ENCODE measurements at regions not wholly inside any gene's neighbourhood (a gene's known extent, or its start where the extent isn't known, plus 50 kb on each side); places are given as distances from the start of the nearest gene placed in this dataset.

DNA sequence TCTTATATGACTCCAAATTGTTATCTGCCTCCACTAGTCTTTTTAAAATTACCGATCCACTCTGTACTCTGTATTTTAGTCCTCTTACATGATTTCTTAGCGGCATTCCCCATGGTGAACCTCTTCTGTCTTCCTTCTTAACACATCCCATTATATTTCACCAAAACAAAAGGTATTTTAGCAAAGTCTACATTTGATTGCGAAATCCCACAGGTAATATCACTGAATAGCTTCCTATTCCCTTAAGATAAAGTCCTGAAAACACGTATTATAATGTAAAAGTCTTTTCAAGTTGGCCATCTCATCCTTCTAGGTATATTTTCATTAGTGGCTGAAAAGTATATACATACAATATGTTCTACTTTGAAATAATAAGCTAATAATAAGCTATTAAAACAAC, 2016.0 kb upstream of the IGFBP7 start:
- no peak overlapping the region for H3K56ac ChIP-seq (ENCODE audit: insufficient read length, low read depth, low read length)
- H3K4ac ChIP-seq (ENCODE audit: low read depth, low read length): no peak overlapping the region
- H3K4me1 ChIP-seq (ENCODE audit: insufficient read depth, low read length): no peaks in the 10 kb centered on the region; the same call in 1 of the 2 replicates
- TF ChIP-seq, protein P1, sequence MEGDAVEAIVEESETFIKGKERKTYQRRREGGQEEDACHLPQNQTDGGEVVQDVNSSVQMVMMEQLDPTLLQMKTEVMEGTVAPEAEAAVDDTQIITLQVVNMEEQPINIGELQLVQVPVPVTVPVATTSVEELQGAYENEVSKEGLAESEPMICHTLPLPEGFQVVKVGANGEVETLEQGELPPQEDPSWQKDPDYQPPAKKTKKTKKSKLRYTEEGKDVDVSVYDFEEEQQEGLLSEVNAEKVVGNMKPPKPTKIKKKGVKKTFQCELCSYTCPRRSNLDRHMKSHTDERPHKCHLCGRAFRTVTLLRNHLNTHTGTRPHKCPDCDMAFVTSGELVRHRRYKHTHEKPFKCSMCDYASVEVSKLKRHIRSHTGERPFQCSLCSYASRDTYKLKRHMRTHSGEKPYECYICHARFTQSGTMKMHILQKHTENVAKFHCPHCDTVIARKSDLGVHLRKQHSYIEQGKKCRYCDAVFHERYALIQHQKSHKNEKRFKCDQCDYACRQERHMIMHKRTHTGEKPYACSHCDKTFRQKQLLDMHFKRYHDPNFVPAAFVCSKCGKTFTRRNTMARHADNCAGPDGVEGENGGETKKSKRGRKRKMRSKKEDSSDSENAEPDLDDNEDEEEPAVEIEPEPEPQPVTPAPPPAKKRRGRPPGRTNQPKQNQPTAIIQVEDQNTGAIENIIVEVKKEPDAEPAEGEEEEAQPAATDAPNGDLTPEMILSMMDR (conservative IDR thresholded peaks at IDR 0.05): no peak
- H3K79me1 ChIP-seq (ENCODE audit: insufficient read depth, low read depth, low read length, poor library complexity, severe bottlenecking): no peaks in the 10 kb centered on the region
- H4K8ac ChIP-seq (replicated peaks; ENCODE audit: insufficient read length, low read depth, low read length): no peak overlapping the region
- no peak overlapping the region for H2AK5ac ChIP-seq (ENCODE audit: insufficient read length, low read length)
- H3K23me2 ChIP-seq (ENCODE audit: insufficient read length, low read depth, low read length, poor library complexity, severe bottlenecking): no peaks in the 10 kb centered on the region
- no peaks in the 10 kb centered on the region for H3K36me3 Mint-ChIP-seq (ENCODE audit: insufficient read depth in 1 of 3, low read depth in 3 of 3)
- no peak overlapping the region for H3K9ac ChIP-seq (ENCODE audit: extremely low read depth, insufficient read length, low read length)
- no peak overlapping the region for H3T11ph ChIP-seq (ENCODE audit: low read length)
- no peak for DNase-seq
- H3K9me3 ChIP-seq (ENCODE audit: control insufficient read depth, low read depth, low read length): no peaks in the 10 kb centered on the region
- no peak overlapping the region for H3K23ac ChIP-seq (ENCODE audit: insufficient read length, low read depth, low read length)
- H4K5ac ChIP-seq (ENCODE audit: insufficient read length, low read depth, low read length): no peak overlapping the region
- no peak overlapping the region for H3K4me2 ChIP-seq (ENCODE audit: insufficient read depth, insufficient read length, low read length)
- no peak overlapping the region for H2BK120ac ChIP-seq (ENCODE audit: low read depth, low read length, poor library complexity, severe bottlenecking)
- no peak overlapping the region for H3K4me3 Mint-ChIP-seq
- H3K27me3 ChIP-seq (ENCODE audit: insufficient read depth, low read length): no peaks in the 10 kb centered on the region
- no peaks in the 10 kb centered on the region for H3K79me2 ChIP-seq (ENCODE audit: insufficient read depth, low read length)
- no peak overlapping the region; a peak in 1 of 7 replicates for H3K27ac Mint-ChIP-seq
- H3K4me1 Mint-ChIP-seq: peaks cover 7 to 9% of the 10 kb centered on the region in 2 experiments
- no CpG with 5 or more reads among the region's 4 CpGs for WGBS (ENCODE audit: extremely low coverage, insufficient read length, low lambda C conversion rate)
- H3K18ac ChIP-seq (ENCODE audit: insufficient read length, low read depth, low read length): no peak overlapping the region
- H2BK5ac ChIP-seq (ENCODE audit: insufficient read length, low read length): no peak overlapping the region
- no peak overlapping the region for H2BK12ac ChIP-seq (ENCODE audit: insufficient read length, low read depth, low read length)
- no peak overlapping the region for H2AFZ ChIP-seq (ENCODE audit: low read length)
- H3K27ac ChIP-seq (ENCODE audit: insufficient read length, low read depth, low read length): no peak overlapping the region
- H2BK15ac ChIP-seq (ENCODE audit: low read depth, low read length): no peak overlapping the region
- no peaks in the 10 kb centered on the region for H3K27me3 Mint-ChIP-seq (ENCODE audit: low read depth)
- H4K91ac ChIP-seq (ENCODE audit: insufficient read length, low read depth, low read length): no peak overlapping the region
- H3K9me3 Mint-ChIP-seq: no peaks in the 10 kb centered on the region; a peak in 1 of 5 replicates
- no peak overlapping the region for H3K14ac ChIP-seq (ENCODE audit: insufficient read depth, low read length)
- no peaks in the 10 kb centered on the region for H4K20me1 ChIP-seq (ENCODE audit: control insufficient read depth, insufficient read depth, insufficient read length)
- no peak overlapping the region for H2BK20ac ChIP-seq (ENCODE audit: low read depth, low read length, poor library complexity, severe bottlenecking)

Data from H9 (cell line).